ENCODE measurements at regions not wholly inside any gene's neighbourhood (a gene's known extent, or its start where the extent isn't known, plus 50 kb on each side); places are given as distances from the start of the nearest gene placed in this dataset.

- no peak for TF ChIP-seq CTCF (IDR thresholded peaks at IDR 0.05; ENCODE audit: low read depth, low read length, missing control alignments)
- no peak overlapping the region for H3K4me3 ChIP-seq (ENCODE audit: low read depth, low read length)
- DNase-seq (ENCODE audit: low read depth) = no peak
Observed at GRCh38 chr6:43963877-43964658, 163.2 kb downstream of the MRPL14 start.

GRCh38 chr6:43963203-43963602 is 164.0 kb downstream of the MRPL14 start:
- no peak for TF ChIP-seq CTCF (IDR thresholded peaks at IDR 0.05; ENCODE audit: low read depth, low read length, missing control alignments)
- H3K4me3 ChIP-seq (ENCODE audit: low read depth, low read length) = no peak overlapping the region
- no peak for DNase-seq (ENCODE audit: low read depth)

- no peak overlapping the region for H3K4me3 ChIP-seq (ENCODE audit: low read depth, low read length)
- DNase-seq (ENCODE audit: low read depth) = no peak
- TF ChIP-seq CTCF (IDR thresholded peaks at IDR 0.05; ENCODE audit: low read depth, low read length, missing control alignments) = no peak
Observed at GRCh38 chr6:43962458-43962857, 164.8 kb downstream of the MRPL14 start.

GRCh38 chr6:43957273-43957672 is 170.0 kb downstream of the MRPL14 start:
- H3K4me3 ChIP-seq (ENCODE audit: low read depth, low read length) = no peak overlapping the region
- no peak for TF ChIP-seq CTCF (IDR thresholded peaks at IDR 0.05; ENCODE audit: low read depth, low read length, missing control alignments)
- no peak for DNase-seq (ENCODE audit: low read depth)

GRCh38 chr6:43956478-43956877 is 170.8 kb downstream of the MRPL14 start:
- no peak overlapping the region for H3K4me3 ChIP-seq (ENCODE audit: low read depth, low read length)
- DNase-seq (ENCODE audit: low read depth) = no peak
- no peak for TF ChIP-seq CTCF (IDR thresholded peaks at IDR 0.05; ENCODE audit: low read depth, low read length, missing control alignments)

GRCh38 chr6:43954311-43955131 is 172.7 kb downstream of the MRPL14 start:
- no peak for TF ChIP-seq CTCF (IDR thresholded peaks at IDR 0.05; ENCODE audit: low read depth, low read length, missing control alignments)
- no peak for DNase-seq (ENCODE audit: low read depth)
- no peak overlapping the region for H3K4me3 ChIP-seq (ENCODE audit: low read depth, low read length)
